HEK293 (cell line): ENCODE measurements at regions not wholly inside any gene's neighbourhood (a gene's known extent, or its start where the extent isn't known, plus 50 kb on each side); places are given as distances from the start of the nearest gene placed in this dataset.

Experiments
- CTCF ChIA-PET: fragments of 350-600 bp; formaldehyde crosslinking; extraction: SDS; loops from one replicate; lab custom pipeline; 2021; ENCODE audit warnings: antibody characterized with exemption; lab: Yijun Ruan, JAX
- POLR2A ChIA-PET: fragments of 300-600 bp; formaldehyde crosslinking; extraction: SDS; loops from one replicate; lab custom pipeline; 2020; ENCODE audit warnings: antibody characterized with exemption, inconsistent platforms; lab: Yijun Ruan, JAX
- H3K27ac ChIP-seq: fragments of 200-500 bp; sonication (Bioruptor generic); 2 replicates; pipeline ENCODE4 v1.5.1; 2014; ENCODE audit warnings: low read depth, low read length, control low read depth, inconsistent platforms; ENCODE audit errors: extremely low read depth
- H3K36me3 ChIP-seq, 2 experiments: fragments of 200-500 bp in 1 of 2; sonication (Bioruptor generic) in 1 of 2; 1 replicate in 1 of 2; 2 replicates in 1 of 2; pipeline ENCODE4 v1.5.1; 2014 to 2017; ENCODE audit warnings: inconsistent platforms in 2 of 2, low read length in 2 of 2; ENCODE audit not compliant: control insufficient read depth in 2 of 2, insufficient read depth in 1 of 2
- H3K4me1 ChIP-seq: fragments of 200-500 bp; sonication (Bioruptor generic); 2 replicates; pipeline ENCODE4 v1.5.1; 2014; ENCODE audit warnings: mild to moderate bottlenecking, low read length, inconsistent platforms; ENCODE audit not compliant: control insufficient read depth, insufficient read depth
- H3K4me3 ChIP-seq: 2 replicates; pipeline ENCODE4 v1.5.1; 2011; ENCODE audit warnings: low read depth, mild to moderate bottlenecking, control low read depth, low read length, moderate library complexity
- H3K9me3 ChIP-seq: fragments of 200-500 bp; sonication (Bioruptor generic); 2 replicates; pipeline ENCODE4 v1.5.1; 2014; ENCODE audit warnings: low read depth, low read length, inconsistent platforms; ENCODE audit not compliant: control insufficient read depth, insufficient read depth
- AEBP2 ChIP-seq: fragments of 450-650 bp; formaldehyde crosslinking; IDR thresholded peaks from 2 replicates; pipeline ENCODE4 v1.5.1; 2016; ENCODE audit warnings: missing biosample characterization, missing genetic modification characterization, borderline replicate concordance
- EGR2 ChIP-seq: fragments of 450-650 bp; formaldehyde crosslinking; IDR thresholded peaks from 2 replicates; pipeline ENCODE4 v1.5.1; 2016; ENCODE audit warnings: low read depth, missing biosample characterization, missing genetic modification characterization
- PRDM2 ChIP-seq: fragments of 450-650 bp; formaldehyde crosslinking; IDR thresholded peaks from 2 replicates; pipeline ENCODE4 v1.5.1; 2016; ENCODE audit warnings: missing biosample characterization, missing genetic modification characterization, borderline replicate concordance
- TRIM28 ChIP-seq: IDR thresholded peaks from 2 replicates; pipeline ENCODE4 v1.6.1; 2011; ENCODE audit warnings: low read length, control low read depth, borderline replicate concordance
- WT1 ChIP-seq: fragments of 450-650 bp; formaldehyde crosslinking; IDR thresholded peaks from 2 replicates; pipeline ENCODE4 v1.5.1; 2016; ENCODE audit warnings: missing biosample characterization, missing genetic modification characterization
- ZBTB17 ChIP-seq: fragments of 450-650 bp; formaldehyde crosslinking; IDR thresholded peaks from 2 replicates; pipeline ENCODE4 v1.5.1; 2016; ENCODE audit warnings: missing biosample characterization, missing genetic modification characterization
- ZNF155 ChIP-seq: fragments of 450-650 bp; formaldehyde crosslinking; IDR thresholded peaks from 2 replicates; pipeline ENCODE4 v1.5.1; 2016; ENCODE audit warnings: missing biosample characterization, missing genetic modification characterization
- ZNF174 ChIP-seq: fragments of 450-650 bp; formaldehyde crosslinking; IDR thresholded peaks from 2 replicates; pipeline ENCODE4 v1.5.0; 2017; ENCODE audit warnings: missing biosample characterization, mild to moderate bottlenecking, missing genetic modification characterization
- ZNF184 ChIP-seq: fragments of 450-650 bp; IDR thresholded peaks from 2 replicates; pipeline ENCODE4 v1.5.1; 2018; ENCODE audit warnings: missing biosample characterization, mild to moderate bottlenecking, missing genetic modification characterization
- ZNF202 ChIP-seq: fragments of 450-650 bp; formaldehyde crosslinking; IDR thresholded peaks from 2 replicates; pipeline ENCODE4 v1.5.1; 2016; ENCODE audit warnings: missing biosample characterization, missing genetic modification characterization, borderline replicate concordance
- ZNF23 ChIP-seq: fragments of 450-650 bp; formaldehyde crosslinking; IDR thresholded peaks from 2 replicates; pipeline ENCODE4 v1.5.1; 2016; ENCODE audit warnings: missing biosample characterization, missing genetic modification characterization, borderline replicate concordance
- ZNF354C ChIP-seq: fragments of 450-650 bp; formaldehyde crosslinking; IDR thresholded peaks from 2 replicates; pipeline ENCODE4 v1.5.1; 2016; ENCODE audit warnings: missing biosample characterization, missing genetic modification characterization, low read depth, borderline replicate concordance
- ZNF362 ChIP-seq: fragments of 450-650 bp; formaldehyde crosslinking; IDR thresholded peaks from 2 replicates; pipeline ENCODE4 v1.5.1; 2016; ENCODE audit warnings: missing biosample characterization, missing genetic modification characterization
- ZNF416 ChIP-seq: fragments of 450-650 bp; formaldehyde crosslinking; IDR thresholded peaks from 2 replicates; pipeline ENCODE4 v1.5.1; 2016; ENCODE audit warnings: missing biosample characterization, missing genetic modification characterization
- ZNF621 ChIP-seq: fragments of 450-650 bp; formaldehyde crosslinking; IDR thresholded peaks from 2 replicates; pipeline ENCODE4 v1.5.1; 2017; ENCODE audit warnings: missing biosample characterization, missing genetic modification characterization
- ZNF664 ChIP-seq: fragments of 450-650 bp; formaldehyde crosslinking; IDR thresholded peaks from 2 replicates; pipeline ENCODE4 v1.5.1; 2016; ENCODE audit warnings: missing biosample characterization, missing genetic modification characterization
- ZNF791 ChIP-seq: fragments of 450-650 bp; formaldehyde crosslinking; IDR thresholded peaks from 2 replicates; pipeline ENCODE4 v1.5.1; 2016; ENCODE audit warnings: missing biosample characterization, missing genetic modification characterization
- ZSCAN23 ChIP-seq: fragments of 450-650 bp; formaldehyde crosslinking; IDR thresholded peaks from 2 replicates; pipeline ENCODE4 v1.5.1; 2016; ENCODE audit warnings: missing biosample characterization, missing genetic modification characterization
- ZXDB ChIP-seq: fragments of 450-650 bp; formaldehyde crosslinking; IDR thresholded peaks from 2 replicates; pipeline ENCODE4 v1.5.1; 2016; ENCODE audit warnings: missing biosample characterization, missing genetic modification characterization

- Histone ChIP-seq H3K36me3 (no peaks in the 10 kb centered on the region), H3K27ac (no peak overlapping the region), H3K9me3 (no peaks in the 10 kb centered on the region), H3K4me1 (no peaks in the 10 kb centered on the region)
- CTCF ChIA-PET: no interaction called here
- TF ChIP-seq ZNF621 (tag by site-specific recombination) (no peak), EGR2 (0 out of 2 replicates have a peak, but pooled peaks have one; percentile 20)
- TF ChIP-seq, all 188 proteins: peak for 1
- POLR2A ChIA-PET: no interaction called here
- H3K4me3 ChIP-seq: no peak overlapping the region
These were observed 697.8 kb downstream of the GATA3 start for GRCh38 chr10:8752146-8752843.

GRCh38 chr10:8758029-8758428 lies 703.5 kb downstream of the GATA3 start:
- POLR2A ChIA-PET: no interaction called here
- H3K27ac ChIP-seq: no peak overlapping the region

More at GRCh38 chr10:8758029-8758428, 703.5 kb downstream of the GATA3 start:
- CTCF ChIA-PET: interaction anchor here (0.8 kb wide), 1 partner anchor 10 kb away, joined by 4 read pairs; no protein-coding TSS in a partner anchor
- H3K4me3 ChIP-seq: no peak overlapping the region
- no peaks in the 10 kb centered on the region for H3K4me1 ChIP-seq
- no peaks in the 10 kb centered on the region for H3K9me3 ChIP-seq
- TF ChIP-seq ZNF174 (tag by site-specific recombination) (no peak), PRDM2 (tag by site-specific recombination) (no peak), ZNF791 (tag by site-specific recombination) (no peak), ZNF184 (tag by site-specific recombination) (no peak), ZNF416 (tag by site-specific recombination) (no peak), WT1 (tag by site-specific recombination) (no peak), ZNF362 (no peak), TRIM28 (no peak), ZNF664 (tag by site-specific recombination) (no peak), ZBTB17 (tag by site-specific recombination) (no peak), ZNF155 (tag by site-specific recombination) (no peak), ZNF23 (tag by site-specific recombination) (no peak), ZNF354C (tag by site-specific recombination) (no peak), AEBP2 (tag by site-specific recombination) (no peak), ZSCAN23 (no peak), ZXDB (tag by site-specific recombination) (no peak), ZNF202 (no peak)
- no peaks in the 10 kb centered on the region for H3K36me3 ChIP-seq
